ENCODE measurements at regions not wholly inside any gene's neighbourhood (a gene's known extent, or its start where the extent isn't known, plus 50 kb on each side); places are given as distances from the start of the nearest gene placed in this dataset.

DNA sequence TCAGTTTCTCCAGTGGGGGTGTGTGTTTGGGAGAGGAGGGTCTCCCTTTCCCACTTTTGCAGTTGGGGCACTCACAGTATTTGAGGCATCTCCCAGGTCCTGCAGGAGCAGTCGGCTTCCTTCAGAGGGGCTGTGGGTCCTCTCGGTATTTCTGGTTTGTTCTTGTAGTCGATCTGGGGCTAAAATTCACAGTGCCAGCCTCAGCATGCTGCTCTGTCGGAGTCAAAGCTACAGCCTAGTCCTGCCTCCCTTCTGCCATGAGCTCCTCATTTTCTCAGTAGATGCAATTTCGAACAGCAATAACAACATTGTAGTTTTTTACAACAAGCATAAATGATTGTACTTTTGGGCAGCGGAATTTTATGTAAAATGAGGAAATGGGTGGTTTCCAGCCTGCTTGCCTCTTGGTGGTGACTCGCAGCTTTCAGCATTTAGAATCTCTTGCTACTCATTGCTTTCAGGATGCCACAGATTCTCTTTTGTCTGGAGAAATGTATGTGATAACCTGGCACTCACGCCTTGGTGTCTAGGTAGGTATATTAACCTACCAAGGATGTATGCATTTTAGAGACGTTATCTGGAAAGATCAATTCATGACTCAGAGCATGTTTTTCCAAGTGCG, 82.4 kb upstream of the C21orf91 start:
- 11% methylated on average over 9 of the region's 10 CpGs for WGBS (ENCODE audit: insufficient coverage, low coverage, missing lambda C conversion rate)
- CTCF ChIA-PET (ENCODE audit: low intra/inter-chr PET ratio) = interaction anchor here (2.1 kb wide), 1 partner anchor 222 kb away, joined by 17 read pairs; no protein-coding TSS in a partner anchor
- H3K79me2 ChIP-seq (ENCODE audit: control insufficient read depth, insufficient read depth, low read length) = no peaks in the 10 kb centered on the region
- intact Hi-C loops (cut with micrococcal nuclease) (loop anchor here (2.0 kb wide), 1 partner anchor 223 kb away; no protein-coding TSS in a partner anchor), in situ Hi-C loops (cut with MboI) (loop anchor here (5.0 kb wide), 1 partner anchor 214 kb away; no protein-coding TSS in a partner anchor)
- H3K9me3 ChIP-seq (replicated peaks; ENCODE audit: control insufficient read depth, insufficient read depth, low read depth, low read length) = no peaks in the 10 kb centered on the region
- peak overlapping the region; percentile 72 for H2AFZ ChIP-seq (ENCODE audit: low read depth, low read length)
- ATAC-seq (peak; percentile 61), FAIRE-seq (no peak), DNase-seq (ENCODE audit: extremely low read depth in 1 of 4, low spot score in 3 of 4) (no peak)
- no peak overlapping the region for H3K9ac ChIP-seq (ENCODE audit: insufficient read depth in 1 of 2, low read depth in 2 of 2, low read length in 2 of 2)
- no peaks in the 10 kb centered on the region; a peak in 2 of 5 replicates for H3K4me1 ChIP-seq (replicated peaks in 1 of 2; ENCODE audit: control insufficient read depth in 2 of 2, insufficient read depth in 2 of 2, low read length in 2 of 2)
- POLR2A ChIA-PET = interaction anchor here (0.6 kb wide), 1 partner anchor 83 kb away, joined by 3 read pairs; no protein-coding TSS in a partner anchor
- peak overlapping the region; percentile 49 for H3K4me2 ChIP-seq (ENCODE audit: insufficient read depth, low read length)
- BruUV-seq (replicated peaks) = no TSS peak
- H3K27me3 ChIP-seq (ENCODE audit: control insufficient read depth in 2 of 2, insufficient read depth in 2 of 2, low read length in 2 of 2) = no peaks in the 10 kb centered on the region
- H3K9me1 ChIP-seq (ENCODE audit: control insufficient read depth, insufficient read depth, low read length) = no peaks in the 10 kb centered on the region
- no peak overlapping the region for H3K4me3 ChIP-seq
- no peak overlapping the region for H3K27ac ChIP-seq (ENCODE audit: extremely low read depth, low read depth, low read length)
- H3K36me3 ChIP-seq (ENCODE audit: control insufficient read depth, insufficient read depth, low read length) = no peaks in the 10 kb centered on the region
- no peaks in the 10 kb centered on the region for H4K20me1 ChIP-seq (replicated peaks; ENCODE audit: control insufficient read depth, insufficient read depth, low read length)
- no peak for TF ChIP-seq NR2C1 (IDR thresholded peaks at IDR 0.05)
- no peak for TF ChIP-seq NR2C1 (tag; IDR thresholded peaks at IDR 0.05)
- no peak for TF ChIP-seq ZNF121 (CRISPR knock-in tag; conservative IDR thresholded peaks at IDR 0.05)
- TF ChIP-seq, protein P1, sequence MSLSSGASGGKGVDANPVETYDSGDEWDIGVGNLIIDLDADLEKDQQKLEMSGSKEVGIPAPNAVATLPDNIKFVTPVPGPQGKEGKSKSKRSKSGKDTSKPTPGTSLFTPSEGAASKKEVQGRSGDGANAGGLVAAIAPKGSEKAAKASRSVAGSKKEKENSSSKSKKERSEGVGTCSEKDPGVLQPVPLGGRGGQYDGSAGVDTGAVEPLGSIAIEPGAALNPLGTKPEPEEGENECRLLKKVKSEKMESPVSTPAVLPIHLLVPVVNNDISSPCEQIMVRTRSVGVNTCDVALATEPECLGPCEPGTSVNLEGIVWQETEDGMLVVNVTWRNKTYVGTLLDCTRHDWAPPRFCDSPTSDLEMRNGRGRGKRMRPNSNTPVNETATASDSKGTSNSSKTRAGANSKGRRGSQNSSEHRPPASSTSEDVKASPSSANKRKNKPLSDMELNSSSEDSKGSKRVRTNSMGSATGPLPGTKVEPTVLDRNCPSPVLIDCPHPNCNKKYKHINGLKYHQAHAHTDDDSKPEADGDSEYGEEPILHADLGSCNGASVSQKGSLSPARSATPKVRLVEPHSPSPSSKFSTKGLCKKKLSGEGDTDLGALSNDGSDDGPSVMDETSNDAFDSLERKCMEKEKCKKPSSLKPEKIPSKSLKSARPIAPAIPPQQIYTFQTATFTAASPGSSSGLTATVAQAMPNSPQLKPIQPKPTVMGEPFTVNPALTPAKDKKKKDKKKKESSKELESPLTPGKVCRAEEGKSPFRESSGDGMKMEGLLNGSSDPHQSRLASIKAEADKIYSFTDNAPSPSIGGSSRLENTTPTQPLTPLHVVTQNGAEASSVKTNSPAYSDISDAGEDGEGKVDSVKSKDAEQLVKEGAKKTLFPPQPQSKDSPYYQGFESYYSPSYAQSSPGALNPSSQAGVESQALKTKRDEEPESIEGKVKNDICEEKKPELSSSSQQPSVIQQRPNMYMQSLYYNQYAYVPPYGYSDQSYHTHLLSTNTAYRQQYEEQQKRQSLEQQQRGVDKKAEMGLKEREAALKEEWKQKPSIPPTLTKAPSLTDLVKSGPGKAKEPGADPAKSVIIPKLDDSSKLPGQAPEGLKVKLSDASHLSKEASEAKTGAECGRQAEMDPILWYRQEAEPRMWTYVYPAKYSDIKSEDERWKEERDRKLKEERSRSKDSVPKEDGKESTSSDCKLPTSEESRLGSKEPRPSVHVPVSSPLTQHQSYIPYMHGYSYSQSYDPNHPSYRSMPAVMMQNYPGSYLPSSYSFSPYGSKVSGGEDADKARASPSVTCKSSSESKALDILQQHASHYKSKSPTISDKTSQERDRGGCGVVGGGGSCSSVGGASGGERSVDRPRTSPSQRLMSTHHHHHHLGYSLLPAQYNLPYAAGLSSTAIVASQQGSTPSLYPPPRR (CRISPR knock-in tag; IDR thresholded peaks at IDR 0.05; ENCODE audit: borderline replicate concordance) = no peak
- TF ChIP-seq, protein P2, sequence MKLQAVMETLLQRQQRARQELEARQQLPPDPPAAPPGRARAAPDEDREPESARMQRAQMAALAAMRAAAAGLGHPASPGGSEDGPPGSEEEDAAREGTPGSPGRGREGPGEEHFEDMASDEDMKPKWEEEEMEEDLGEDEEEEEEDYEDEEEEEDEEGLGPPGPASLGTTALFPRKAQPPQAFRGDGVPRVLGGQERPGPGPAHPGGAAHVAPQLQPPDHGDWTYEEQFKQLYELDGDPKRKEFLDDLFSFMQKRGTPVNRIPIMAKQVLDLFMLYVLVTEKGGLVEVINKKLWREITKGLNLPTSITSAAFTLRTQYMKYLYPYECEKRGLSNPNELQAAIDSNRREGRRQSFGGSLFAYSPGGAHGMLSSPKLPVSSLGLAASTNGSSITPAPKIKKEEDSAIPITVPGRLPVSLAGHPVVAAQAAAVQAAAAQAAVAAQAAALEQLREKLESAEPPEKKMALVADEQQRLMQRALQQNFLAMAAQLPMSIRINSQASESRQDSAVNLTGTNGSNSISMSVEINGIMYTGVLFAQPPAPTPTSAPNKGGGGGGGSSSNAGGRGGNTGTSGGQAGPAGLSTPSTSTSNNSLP (IDR thresholded peaks at IDR 0.05; ENCODE audit: borderline replicate concordance, low read depth, low read length) = no peak
- TF ChIP-seq MBD2 (IDR thresholded peaks at IDR 0.05; ENCODE audit: borderline replicate concordance, low read depth) = no peak
- TF ChIP-seq MEF2A (IDR thresholded peaks at IDR 0.05; ENCODE audit: control insufficient read depth, low read depth, low read length) = no peak
- no peak for TF ChIP-seq DNMT1 (IDR thresholded peaks at IDR 0.05)
- TF ChIP-seq, protein P3, sequence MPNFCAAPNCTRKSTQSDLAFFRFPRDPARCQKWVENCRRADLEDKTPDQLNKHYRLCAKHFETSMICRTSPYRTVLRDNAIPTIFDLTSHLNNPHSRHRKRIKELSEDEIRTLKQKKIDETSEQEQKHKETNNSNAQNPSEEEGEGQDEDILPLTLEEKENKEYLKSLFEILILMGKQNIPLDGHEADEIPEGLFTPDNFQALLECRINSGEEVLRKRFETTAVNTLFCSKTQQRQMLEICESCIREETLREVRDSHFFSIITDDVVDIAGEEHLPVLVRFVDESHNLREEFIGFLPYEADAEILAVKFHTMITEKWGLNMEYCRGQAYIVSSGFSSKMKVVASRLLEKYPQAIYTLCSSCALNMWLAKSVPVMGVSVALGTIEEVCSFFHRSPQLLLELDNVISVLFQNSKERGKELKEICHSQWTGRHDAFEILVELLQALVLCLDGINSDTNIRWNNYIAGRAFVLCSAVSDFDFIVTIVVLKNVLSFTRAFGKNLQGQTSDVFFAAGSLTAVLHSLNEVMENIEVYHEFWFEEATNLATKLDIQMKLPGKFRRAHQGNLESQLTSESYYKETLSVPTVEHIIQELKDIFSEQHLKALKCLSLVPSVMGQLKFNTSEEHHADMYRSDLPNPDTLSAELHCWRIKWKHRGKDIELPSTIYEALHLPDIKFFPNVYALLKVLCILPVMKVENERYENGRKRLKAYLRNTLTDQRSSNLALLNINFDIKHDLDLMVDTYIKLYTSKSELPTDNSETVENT (CRISPR knock-in tag; IDR thresholded peaks at IDR 0.05) = no peak
